Chondrocyte (in vitro differentiated cells): ENCODE measurements at regions not wholly inside any gene's neighbourhood (a gene's known extent, or its start where the extent isn't known, plus 50 kb on each side); places are given as distances from the start of the nearest gene placed in this dataset.

Experiments used
- DNase-seq: peaks from one replicate; pipeline ENCODE4 v3.0.0; 2021; ENCODE audit warnings: mixed read lengths, low spot score
- H3K27ac Mint-ChIP-seq: one replicate; pipeline ENCODE4 v1.8.0; 2021; ENCODE audit warnings: mild to moderate bottlenecking, moderate library complexity, mixed read lengths; ENCODE audit not compliant: unreplicated experiment
- H3K27me3 Mint-ChIP-seq: 2 replicates; pipeline ENCODE4 v1.8.0; 2021; ENCODE audit warnings: low read depth, mixed read lengths
- H3K36me3 Mint-ChIP-seq: 2 replicates; pipeline ENCODE4 v1.8.0; 2021; ENCODE audit warnings: low read depth, mixed read lengths
- H3K4me1 Mint-ChIP-seq: 2 replicates; pipeline ENCODE4 v1.8.0; 2021; ENCODE audit warnings: low read depth, mild to moderate bottlenecking, mixed read lengths
- H3K4me3 Mint-ChIP-seq: one replicate; pipeline ENCODE4 v1.8.0; 2021; ENCODE audit warnings: mild to moderate bottlenecking, moderate library complexity, mixed read lengths; ENCODE audit not compliant: unreplicated experiment
- H3K9me3 Mint-ChIP-seq: 2 replicates; pipeline ENCODE4 v1.8.0; 2021; ENCODE audit warnings: low read depth, mixed read lengths
- TF ChIP-seq, protein P1 (sequence below): fragments of 200-600 bp; sonication (generic); IDR thresholded peaks from 2 replicates; pipeline ENCODE4 v1.5.0; 2021; ENCODE audit warnings: antibody characterized with exemption, mild to moderate bottlenecking, moderate library complexity

DNA sequence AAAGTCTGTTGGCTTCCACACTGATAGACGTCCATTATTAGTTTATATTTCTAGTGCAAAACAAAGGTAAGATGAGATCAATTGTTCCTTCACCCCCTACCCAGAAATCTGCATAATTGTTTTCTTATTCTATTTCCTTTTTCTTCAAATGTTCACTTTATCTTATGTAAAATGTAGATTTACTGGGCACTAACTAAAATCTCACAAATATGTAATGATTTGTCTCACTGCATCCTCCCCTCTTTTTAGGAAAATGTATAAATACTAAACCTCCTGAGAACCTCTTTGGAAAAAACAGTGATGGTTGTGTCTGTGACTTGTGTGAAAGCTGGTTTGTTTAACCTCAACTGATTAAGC is 1377.2 kb upstream of the MIR17HG start:
- no peaks in the 10 kb centered on the region for H3K27me3 Mint-ChIP-seq
- H3K4me3 Mint-ChIP-seq = no peak overlapping the region
- no peak for DNase-seq
- no peaks in the 10 kb centered on the region for H3K4me1 Mint-ChIP-seq
- no peaks in the 10 kb centered on the region for H3K9me3 Mint-ChIP-seq
- no peak overlapping the region for H3K27ac Mint-ChIP-seq
- TF ChIP-seq, protein P1, sequence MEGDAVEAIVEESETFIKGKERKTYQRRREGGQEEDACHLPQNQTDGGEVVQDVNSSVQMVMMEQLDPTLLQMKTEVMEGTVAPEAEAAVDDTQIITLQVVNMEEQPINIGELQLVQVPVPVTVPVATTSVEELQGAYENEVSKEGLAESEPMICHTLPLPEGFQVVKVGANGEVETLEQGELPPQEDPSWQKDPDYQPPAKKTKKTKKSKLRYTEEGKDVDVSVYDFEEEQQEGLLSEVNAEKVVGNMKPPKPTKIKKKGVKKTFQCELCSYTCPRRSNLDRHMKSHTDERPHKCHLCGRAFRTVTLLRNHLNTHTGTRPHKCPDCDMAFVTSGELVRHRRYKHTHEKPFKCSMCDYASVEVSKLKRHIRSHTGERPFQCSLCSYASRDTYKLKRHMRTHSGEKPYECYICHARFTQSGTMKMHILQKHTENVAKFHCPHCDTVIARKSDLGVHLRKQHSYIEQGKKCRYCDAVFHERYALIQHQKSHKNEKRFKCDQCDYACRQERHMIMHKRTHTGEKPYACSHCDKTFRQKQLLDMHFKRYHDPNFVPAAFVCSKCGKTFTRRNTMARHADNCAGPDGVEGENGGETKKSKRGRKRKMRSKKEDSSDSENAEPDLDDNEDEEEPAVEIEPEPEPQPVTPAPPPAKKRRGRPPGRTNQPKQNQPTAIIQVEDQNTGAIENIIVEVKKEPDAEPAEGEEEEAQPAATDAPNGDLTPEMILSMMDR = no peak
- H3K36me3 Mint-ChIP-seq = no peaks in the 10 kb centered on the region

DNA sequence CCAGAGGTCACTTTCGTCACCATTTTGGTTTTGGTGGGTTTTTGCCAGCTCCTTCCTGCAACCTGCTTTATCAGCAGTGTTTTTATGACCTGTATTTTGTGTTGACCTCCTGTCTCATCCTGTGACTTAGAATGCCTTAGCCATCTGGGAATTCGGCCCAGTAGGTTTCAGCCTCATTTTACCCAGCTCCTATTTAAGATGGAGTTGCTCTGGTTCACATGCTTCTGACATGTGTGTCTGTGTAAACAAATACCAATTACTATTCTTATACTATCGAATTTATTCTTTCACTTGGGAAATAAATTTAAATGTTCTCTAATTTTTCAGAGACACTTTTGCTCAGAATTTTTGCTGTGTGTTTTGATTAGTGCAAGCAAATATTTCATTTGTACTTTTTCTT is 1370.3 kb upstream of the MIR17HG start:
- Mint-ChIP-seq H3K27me3 (no peaks in the 10 kb centered on the region), H3K36me3 (no peaks in the 10 kb centered on the region), H3K27ac (no peak overlapping the region), H3K9me3 (no peaks in the 10 kb centered on the region), H3K4me3 (no peak overlapping the region), H3K4me1 (peaks cover 4% of the 10 kb centered on the region)
- no peak for DNase-seq
- TF ChIP-seq, protein P1 = no peak

DNA sequence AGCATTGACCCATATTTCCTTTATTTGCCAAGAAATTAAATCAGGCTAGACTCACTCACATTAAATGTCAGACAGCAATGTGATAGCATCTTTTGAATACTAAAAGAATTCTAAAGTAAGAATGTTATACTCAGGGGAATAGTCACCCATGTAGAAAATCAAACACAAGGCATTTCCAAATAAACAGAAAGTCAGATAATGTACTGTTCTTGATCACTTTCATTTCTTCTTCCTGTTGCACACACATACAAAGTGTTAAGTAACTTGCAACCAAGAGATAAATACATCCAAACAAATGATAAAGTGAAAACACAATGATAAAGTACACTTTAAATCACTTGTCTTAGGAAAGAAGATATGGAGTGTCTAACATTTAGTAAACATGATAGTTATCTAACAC is 1366.6 kb upstream of the MIR17HG start:
- Mint-ChIP-seq H3K4me1 (peaks cover 18% of the 10 kb centered on the region), H3K4me3 (no peak overlapping the region), H3K9me3 (no peaks in the 10 kb centered on the region), H3K36me3 (no peaks in the 10 kb centered on the region), H3K27ac (no peak overlapping the region), H3K27me3 (no peaks in the 10 kb centered on the region)
- TF ChIP-seq, protein P1 = no peak
- no peak for DNase-seq

DNA sequence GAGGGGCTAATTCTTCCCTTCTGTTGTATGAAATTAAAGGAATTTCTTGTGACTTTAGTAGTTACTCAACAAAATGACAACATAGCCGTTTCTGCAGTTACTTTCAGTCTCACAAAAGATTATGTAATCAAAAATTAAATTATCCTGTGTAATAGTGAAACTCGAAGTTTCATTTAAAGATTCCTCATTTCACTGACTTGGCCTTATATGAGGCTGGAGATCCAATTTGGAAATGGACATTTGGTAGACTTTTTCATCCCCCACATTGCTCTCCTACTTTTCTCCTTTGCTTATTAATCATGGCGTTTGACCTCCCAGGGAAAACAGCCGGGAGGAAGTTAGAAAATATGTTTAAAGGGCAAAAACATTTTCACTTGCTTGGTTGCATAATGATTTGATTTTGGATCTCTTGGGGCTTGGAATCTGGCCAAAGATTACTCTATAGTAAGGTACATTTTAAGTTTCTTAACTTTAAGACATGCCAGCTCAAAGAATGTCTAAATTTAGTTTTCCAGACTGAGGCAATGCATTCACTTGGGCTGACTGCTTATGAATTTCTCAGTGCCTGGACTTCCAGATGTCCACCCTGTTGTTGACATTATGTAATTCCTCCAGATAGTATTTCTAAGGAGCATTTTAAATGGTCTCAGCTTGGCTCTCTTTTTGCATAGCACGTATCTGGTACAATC is 1364.9 kb upstream of the MIR17HG start:
- H3K9me3 Mint-ChIP-seq = no peaks in the 10 kb centered on the region
- H3K4me1 Mint-ChIP-seq = peaks cover 18% of the 10 kb centered on the region
- H3K27me3 Mint-ChIP-seq = no peaks in the 10 kb centered on the region
- TF ChIP-seq, protein P1 = no peak
- peak overlapping the region; percentile 29 for H3K27ac Mint-ChIP-seq
- no peak overlapping the region for H3K4me3 Mint-ChIP-seq
- DNase-seq = no peak
- H3K36me3 Mint-ChIP-seq = no peaks in the 10 kb centered on the region

DNA sequence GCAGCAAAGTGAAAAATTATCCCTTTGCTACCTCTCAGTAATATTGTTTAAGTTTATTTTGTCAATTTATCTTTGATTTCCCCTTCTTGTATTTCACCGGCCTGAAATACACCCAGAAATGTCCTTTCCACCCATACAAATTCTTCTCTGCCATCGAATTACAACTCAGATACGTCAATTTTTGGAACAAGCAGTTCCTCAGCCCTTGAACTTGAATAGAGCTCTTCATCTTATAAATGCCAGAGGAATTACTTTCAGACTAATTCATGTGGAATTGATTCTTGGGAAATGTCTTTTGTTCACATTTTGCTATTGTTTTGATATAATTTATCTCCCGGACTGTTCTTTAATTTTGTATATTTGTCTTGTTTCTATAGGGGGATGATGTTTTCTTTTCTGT is 1359.3 kb upstream of the MIR17HG start:
- no peak for DNase-seq
- no peak overlapping the region for H3K27ac Mint-ChIP-seq
- peaks cover 4% of the 10 kb centered on the region for H3K4me1 Mint-ChIP-seq
- no peaks in the 10 kb centered on the region for H3K9me3 Mint-ChIP-seq
- TF ChIP-seq, protein P1 = no peak
- H3K27me3 Mint-ChIP-seq = no peaks in the 10 kb centered on the region
- H3K36me3 Mint-ChIP-seq = no peaks in the 10 kb centered on the region
- H3K4me3 Mint-ChIP-seq = no peak overlapping the region
